ENCODE measurements at regions not wholly inside any gene's neighbourhood (a gene's known extent, or its start where the extent isn't known, plus 50 kb on each side); places are given as distances from the start of the nearest gene placed in this dataset.

DNA sequence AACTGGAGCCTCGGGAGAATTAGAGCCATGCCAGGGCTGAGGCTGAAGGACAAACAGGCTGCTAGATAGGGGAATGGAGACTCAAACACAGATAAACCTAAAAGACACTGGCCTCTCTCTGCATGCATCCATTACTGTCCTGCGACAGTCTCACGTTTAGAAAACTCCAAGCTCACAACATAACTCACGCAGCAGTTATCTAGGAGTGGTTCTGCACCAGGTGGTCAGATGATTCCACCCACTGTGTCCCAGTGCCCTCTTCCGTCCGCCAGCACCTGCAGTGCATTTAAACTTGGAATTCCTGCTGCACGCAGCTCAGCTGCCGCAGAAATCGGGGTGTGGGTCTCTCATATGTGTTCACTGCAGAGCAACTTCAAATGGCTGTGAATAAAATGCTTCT is 272.6 kb upstream of the IRX2 start:
- H3K4me1 Mint-ChIP-seq, result peaks cover 35% of the 10 kb centered on the region
- no peak overlapping the region for H3K4me3 Mint-ChIP-seq
- TF ChIP-seq, protein P1, sequence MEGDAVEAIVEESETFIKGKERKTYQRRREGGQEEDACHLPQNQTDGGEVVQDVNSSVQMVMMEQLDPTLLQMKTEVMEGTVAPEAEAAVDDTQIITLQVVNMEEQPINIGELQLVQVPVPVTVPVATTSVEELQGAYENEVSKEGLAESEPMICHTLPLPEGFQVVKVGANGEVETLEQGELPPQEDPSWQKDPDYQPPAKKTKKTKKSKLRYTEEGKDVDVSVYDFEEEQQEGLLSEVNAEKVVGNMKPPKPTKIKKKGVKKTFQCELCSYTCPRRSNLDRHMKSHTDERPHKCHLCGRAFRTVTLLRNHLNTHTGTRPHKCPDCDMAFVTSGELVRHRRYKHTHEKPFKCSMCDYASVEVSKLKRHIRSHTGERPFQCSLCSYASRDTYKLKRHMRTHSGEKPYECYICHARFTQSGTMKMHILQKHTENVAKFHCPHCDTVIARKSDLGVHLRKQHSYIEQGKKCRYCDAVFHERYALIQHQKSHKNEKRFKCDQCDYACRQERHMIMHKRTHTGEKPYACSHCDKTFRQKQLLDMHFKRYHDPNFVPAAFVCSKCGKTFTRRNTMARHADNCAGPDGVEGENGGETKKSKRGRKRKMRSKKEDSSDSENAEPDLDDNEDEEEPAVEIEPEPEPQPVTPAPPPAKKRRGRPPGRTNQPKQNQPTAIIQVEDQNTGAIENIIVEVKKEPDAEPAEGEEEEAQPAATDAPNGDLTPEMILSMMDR (IDR thresholded peaks at IDR 0.05), result no peak
- H3K27ac Mint-ChIP-seq, result no peak overlapping the region
- H3K27me3 Mint-ChIP-seq (ENCODE audit: low read depth, poor library complexity), result peaks cover 4% of the 10 kb centered on the region
- no peak for DNase-seq
- H3K36me3 Mint-ChIP-seq (ENCODE audit: low read depth), result no peaks in the 10 kb centered on the region
- no peaks in the 10 kb centered on the region for H3K9me3 Mint-ChIP-seq

DNA sequence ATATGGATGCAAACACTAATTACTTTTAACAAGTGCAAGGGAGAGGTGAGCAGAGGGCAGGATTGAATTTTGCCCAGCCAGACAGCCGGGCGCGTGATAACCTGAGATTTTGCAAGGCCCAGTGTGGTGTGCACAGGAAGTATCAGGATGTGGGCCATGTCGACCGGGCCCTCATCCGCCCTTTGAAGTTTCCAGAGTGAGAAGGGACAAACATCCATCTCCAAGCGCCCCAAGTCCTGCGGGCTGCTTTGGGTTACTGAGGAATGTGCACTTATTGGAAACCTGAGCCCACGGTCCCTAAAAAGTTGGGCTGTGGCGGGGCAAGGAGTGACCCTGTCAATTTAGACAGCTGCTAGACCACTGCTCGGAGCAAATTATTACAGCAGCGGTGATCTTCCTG is 272.2 kb upstream of the IRX2 start:
- H3K36me3 Mint-ChIP-seq (ENCODE audit: low read depth), result no peaks in the 10 kb centered on the region
- no peak overlapping the region for H3K4me3 Mint-ChIP-seq
- H3K9me3 Mint-ChIP-seq, result no peaks in the 10 kb centered on the region
- H3K27ac Mint-ChIP-seq, result no peak overlapping the region
- peaks cover 4% of the 10 kb centered on the region for H3K27me3 Mint-ChIP-seq (ENCODE audit: low read depth, poor library complexity)
- peaks cover 35% of the 10 kb centered on the region for H3K4me1 Mint-ChIP-seq
- TF ChIP-seq, protein P1 (IDR thresholded peaks at IDR 0.05), result no peak
- no peak for DNase-seq

DNA sequence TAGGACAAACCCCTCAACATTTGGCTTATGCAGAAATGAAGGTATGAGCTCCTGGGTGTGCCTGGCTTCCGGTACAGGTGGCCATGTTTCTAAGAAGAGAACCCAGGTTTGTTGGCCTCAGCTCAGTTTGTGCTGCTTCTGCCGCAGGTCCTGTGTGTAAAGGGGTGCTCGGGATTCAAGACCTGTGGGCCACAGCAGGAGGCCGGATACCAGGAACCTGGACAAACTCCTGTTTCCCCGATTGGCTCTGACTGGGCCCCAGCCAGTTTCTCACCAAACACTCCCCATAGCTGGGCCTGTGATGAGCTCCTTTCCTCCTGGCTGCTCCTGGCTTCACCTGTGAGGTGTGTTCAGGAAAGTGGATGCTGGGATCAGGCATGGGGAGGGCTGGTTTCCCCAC is 271.2 kb upstream of the IRX2 start:
- H3K36me3 Mint-ChIP-seq (ENCODE audit: low read depth), result no peaks in the 10 kb centered on the region

DNA sequence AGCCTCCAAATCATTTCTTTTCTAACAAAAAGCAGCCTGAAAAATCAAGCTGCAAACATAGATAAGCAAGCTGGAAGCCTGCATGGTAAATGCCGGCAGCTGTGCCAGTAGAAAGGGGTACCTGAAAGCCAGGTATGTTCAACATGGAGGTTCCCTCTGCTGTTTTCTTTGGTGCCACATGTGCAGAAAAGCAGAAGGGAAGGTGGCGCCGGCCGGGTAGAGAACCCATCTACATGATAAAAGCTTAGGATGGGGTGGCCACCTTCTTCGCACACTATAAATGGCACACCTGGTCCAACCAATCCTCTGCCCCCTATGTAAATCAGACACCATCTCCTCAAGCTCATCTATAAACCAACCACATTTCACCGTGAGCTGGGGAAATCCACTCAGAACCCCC is 268.9 kb upstream of the IRX2 start:
- H3K9me3 Mint-ChIP-seq, result no peaks in the 10 kb centered on the region
- DNase-seq, result no peak

More for the DNA sequence above, 271.2 kb upstream of the IRX2 start:
- Mint-ChIP-seq H3K4me1 (peaks cover 35% of the 10 kb centered on the region), H3K9me3 (no peaks in the 10 kb centered on the region), H3K4me3 (no peak overlapping the region), H3K27ac (no peak overlapping the region), H3K27me3 (ENCODE audit: low read depth, poor library complexity) (peaks cover 4% of the 10 kb centered on the region)
- TF ChIP-seq, protein P1 (IDR thresholded peaks at IDR 0.05), result no peak
- DNase-seq, result no peak

DNA sequence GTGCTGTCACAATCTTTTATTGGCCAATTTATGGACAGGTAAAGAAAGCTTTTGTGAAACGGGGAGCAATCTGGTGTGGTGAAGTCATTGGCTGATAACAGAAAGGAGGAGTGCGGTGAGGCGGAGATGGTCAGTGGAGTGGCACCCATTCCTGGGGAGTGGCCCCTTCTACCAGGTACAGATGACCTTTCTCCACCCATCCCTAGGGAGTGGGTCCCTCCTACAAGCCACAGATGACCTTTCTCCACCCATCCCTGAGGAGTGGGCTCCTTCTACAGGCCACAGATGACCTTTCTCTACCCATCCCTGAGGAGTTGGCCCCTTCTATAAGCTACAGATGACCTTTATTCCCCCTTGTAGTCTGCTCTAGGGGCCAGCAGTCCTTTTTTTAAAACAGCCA is 267.6 kb upstream of the IRX2 start:
- Mint-ChIP-seq H3K9me3 (no peaks in the 10 kb centered on the region), H3K4me3 (no peak overlapping the region), H3K27me3 (ENCODE audit: low read depth, poor library complexity) (peaks cover 4% of the 10 kb centered on the region), H3K36me3 (ENCODE audit: low read depth) (no peaks in the 10 kb centered on the region), H3K4me1 (peaks cover 10% of the 10 kb centered on the region), H3K27ac (no peak overlapping the region)
- TF ChIP-seq, protein P1 (IDR thresholded peaks at IDR 0.05), result no peak
- DNase-seq, result no peak

More for the DNA sequence above, 268.9 kb upstream of the IRX2 start:
- H3K4me3 Mint-ChIP-seq, result no peak overlapping the region
- H3K27me3 Mint-ChIP-seq (ENCODE audit: low read depth, poor library complexity), result peaks cover 4% of the 10 kb centered on the region
- no peak overlapping the region for H3K27ac Mint-ChIP-seq
- TF ChIP-seq, protein P1 (IDR thresholded peaks at IDR 0.05), result no peak
- H3K36me3 Mint-ChIP-seq (ENCODE audit: low read depth), result no peaks in the 10 kb centered on the region
- peaks cover 24% of the 10 kb centered on the region for H3K4me1 Mint-ChIP-seq

DNA sequence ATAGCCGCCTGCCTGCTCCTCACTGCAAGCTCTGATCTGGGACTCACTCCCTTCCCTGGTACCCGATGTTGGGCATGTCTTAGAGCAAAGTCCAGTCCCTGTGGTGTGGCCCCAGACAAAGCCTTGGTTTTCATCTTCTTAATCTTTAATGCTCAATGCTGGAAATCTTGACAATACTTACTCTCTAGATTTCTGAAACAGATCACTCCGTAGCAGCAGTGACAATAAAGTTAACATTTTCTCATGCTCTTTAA is 260.2 kb upstream of the IRX2 start:
- TF ChIP-seq, protein P1 (IDR thresholded peaks at IDR 0.05), result no peak
- H3K36me3 Mint-ChIP-seq (ENCODE audit: low read depth), result no peaks in the 10 kb centered on the region
- H3K4me1 Mint-ChIP-seq, result no peaks in the 10 kb centered on the region
- H3K27me3 Mint-ChIP-seq (ENCODE audit: low read depth, poor library complexity), result peaks cover 19% of the 10 kb centered on the region
- H3K27ac Mint-ChIP-seq, result no peak overlapping the region
- H3K4me3 Mint-ChIP-seq, result no peak overlapping the region
- DNase-seq, result no peak
- H3K9me3 Mint-ChIP-seq, result peaks cover 4% of the 10 kb centered on the region
